ENCODE measurements at regions not wholly inside any gene's neighbourhood (a gene's known extent, or its start where the extent isn't known, plus 50 kb on each side); places are given as distances from the start of the nearest gene placed in this dataset.

- intact Hi-C loops (cut with DNase I): no loop called here
- H3K27ac ChIP-seq: no peak overlapping the region
- DNase-seq (no peak), ATAC-seq (no peak)
- no peaks in the 10 kb centered on the region for H3K27me3 ChIP-seq (ENCODE audit: insufficient read depth in 3 of 3, low read length in 2 of 3)
- TF ChIP-seq CTCF (IDR thresholded peaks at IDR 0.05): no peak
- no peaks in the 10 kb centered on the region for H3K9me3 ChIP-seq
- 0 to 47% (median 44%) methylated on average over 1 of the region's 1 CpG for WGBS, 3 donors
- no peaks in the 10 kb centered on the region for H3K36me3 ChIP-seq (ENCODE audit: insufficient read depth in 1 of 2, low read depth in 1 of 2)
- no peak overlapping the region for H3K4me3 ChIP-seq
- no peaks in the 10 kb centered on the region for H3K4me1 ChIP-seq
Observed at GRCh38 chr11:109806205-109806604, 287.0 kb upstream of the ZC3H12C start.

- Histone ChIP-seq H3K27ac (no peak overlapping the region), H3K4me1 (no peaks in the 10 kb centered on the region), H3K36me3 (ENCODE audit: insufficient read depth in 1 of 2, low read depth in 1 of 2) (no peaks in the 10 kb centered on the region), H3K27me3 (ENCODE audit: insufficient read depth in 3 of 3, low read length in 2 of 3) (no peaks in the 10 kb centered on the region), H3K9me3 (no peaks in the 10 kb centered on the region), H3K4me3 (no peak overlapping the region)
- ATAC-seq (no peak), DNase-seq (no peak)
- 36 to 46% (median 46%) methylated on average over 1 of the region's 1 CpG for WGBS, 3 donors
- intact Hi-C loops (cut with DNase I): no loop called here
- TF ChIP-seq CTCF (IDR thresholded peaks at IDR 0.05): no peak
Observed at GRCh38 chr11:109808569-109808968, 284.6 kb upstream of the ZC3H12C start.

GRCh38 chr11:109814824-109815223, 278.4 kb upstream of the ZC3H12C start:
- ATAC-seq (no peak), DNase-seq (no peak)
- Histone ChIP-seq H3K4me1 (no peaks in the 10 kb centered on the region), H3K27me3 (ENCODE audit: insufficient read depth in 3 of 3, low read length in 2 of 3) (peaks cover 0 to 2% (median 0%) of the 10 kb centered on the region in 3 donors), H3K27ac (no peak overlapping the region), H3K36me3 (ENCODE audit: insufficient read depth in 1 of 2, low read depth in 1 of 2) (no peaks in the 10 kb centered on the region), H3K9me3 (no peaks in the 10 kb centered on the region), H3K4me3 (no peak overlapping the region)
- WGBS, 3 donors: 34 to 37% (median 34%) methylated on average over 2 of the region's 2 CpGs
- intact Hi-C loops (cut with DNase I): no loop called here
- TF ChIP-seq CTCF (IDR thresholded peaks at IDR 0.05): no peak

- Histone ChIP-seq H3K9me3 (no peaks in the 10 kb centered on the region), H3K4me1 (no peaks in the 10 kb centered on the region), H3K27ac (no peak overlapping the region), H3K27me3 (ENCODE audit: insufficient read depth in 3 of 3, low read length in 2 of 3) (peaks cover 0 to 2% (median 0%) of the 10 kb centered on the region in 3 donors), H3K4me3 (no peak overlapping the region), H3K36me3 (ENCODE audit: insufficient read depth in 1 of 2, low read depth in 1 of 2) (no peaks in the 10 kb centered on the region)
- ATAC-seq: no peak
- 76 to 81% (median 77%) methylated on average over 4 of the region's 4 CpGs for WGBS, 3 donors
- TF ChIP-seq CTCF (IDR thresholded peaks at IDR 0.05): no peak
- DNase-seq: no peak
- intact Hi-C loops (cut with DNase I): no loop called here
Observed at GRCh38 chr11:109815500-109816150, 277.6 kb upstream of the ZC3H12C start.

GRCh38 chr11:109818290-109818689, 274.9 kb upstream of the ZC3H12C start:
- Histone ChIP-seq H3K4me3 (no peak overlapping the region), H3K36me3 (ENCODE audit: insufficient read depth in 1 of 2, low read depth in 1 of 2) (no peaks in the 10 kb centered on the region), H3K4me1 (no peaks in the 10 kb centered on the region), H3K27me3 (ENCODE audit: insufficient read depth in 3 of 3, low read length in 2 of 3) (peaks cover 0 to 2% (median 0%) of the 10 kb centered on the region in 3 donors), H3K9me3 (no peaks in the 10 kb centered on the region), H3K27ac (no peak overlapping the region)
- intact Hi-C loops (cut with DNase I): no loop called here
- 80 to 90% (median 87%) methylated on average over 10 of the region's 10 CpGs for WGBS, 3 donors
- DNase-seq: no peak
- TF ChIP-seq CTCF (IDR thresholded peaks at IDR 0.05): no peak
- no peak for ATAC-seq

Measured in psoas muscle (tissue), 7 donors.